ENCODE measurements at regions not wholly inside any gene's neighbourhood (a gene's known extent, or its start where the extent isn't known, plus 50 kb on each side); places are given as distances from the start of the nearest gene placed in this dataset.
"Not testable (repeated sequence)": the region's sequence is repeated elsewhere in the genome, so short reads cannot be mapped to it uniquely, and the experiment has no call there.

GRCh38 chr7:24439104-24439503 lies 134.1 kb upstream of the PALS2 start:
- TF ChIP-seq CTCF (IDR thresholded peaks at IDR 0.05 in 4 of 5, conservative IDR thresholded peaks at IDR 0.05 in 1 of 5); POLR2A (IDR thresholded peaks at IDR 0.05): not testable (repeated sequence)

All from gastrocnemius medialis (tissue), 4 donors.